Erythroblast (primary cell): ENCODE measurements at regions not wholly inside any gene's neighbourhood (a gene's known extent, or its start where the extent isn't known, plus 50 kb on each side); places are given as distances from the start of the nearest gene placed in this dataset.

Experiments
- GATA1 ChIP-seq: IDR thresholded peaks from 2 replicates; pipeline ENCODE4 v1.6.1; 2011; ENCODE audit warnings: low read depth, mild to moderate bottlenecking, control low read depth, low read length, moderate library complexity
- POLR2A ChIP-seq: IDR thresholded peaks from 2 replicates; pipeline ENCODE4 v1.6.1; 2011; ENCODE audit warnings: mild to moderate bottlenecking, low read length

DNA sequence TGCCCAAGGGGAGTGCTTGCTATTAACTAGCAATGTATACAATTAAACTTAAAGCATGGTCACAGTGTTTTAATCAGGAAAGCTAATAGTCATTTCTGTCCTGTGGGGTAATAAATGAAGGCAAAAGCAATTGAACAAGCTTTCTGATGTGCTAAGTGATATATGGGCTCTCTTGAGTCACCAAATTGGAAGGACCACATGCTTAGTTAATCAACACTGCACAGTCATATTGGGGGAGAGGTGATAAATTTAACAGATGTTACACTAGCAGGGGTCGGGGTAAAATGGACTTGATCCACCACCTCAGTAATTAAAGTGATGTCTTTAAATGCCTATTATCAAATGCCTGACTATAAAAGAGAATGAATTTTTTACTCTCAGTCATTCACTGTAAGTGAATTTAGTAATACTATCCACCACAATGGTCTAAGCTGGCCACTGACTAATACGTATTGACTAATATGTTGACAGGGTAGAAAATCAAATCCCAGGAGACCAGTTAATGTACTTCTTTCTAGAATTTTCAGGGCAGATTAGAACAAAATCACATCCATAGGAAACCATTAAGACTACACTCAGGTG, 736.3 kb downstream of the RPS29 start:
- TF ChIP-seq POLR2A, result no peak
- no peak for TF ChIP-seq GATA1
